NCI-H1048 (cell line): ENCODE measurements at regions not wholly inside any gene's neighbourhood (a gene's known extent, or its start where the extent isn't known, plus 50 kb on each side); places are given as distances from the start of the nearest gene placed in this dataset.
"Not testable (repeated sequence)": the region's sequence is repeated elsewhere in the genome, so short reads cannot be mapped to it uniquely, and the experiment has no call there.

Source experiments
- DNase-seq: peaks from one replicate; lab custom pipeline; 2025; lab: John Stamatoyannopoulos, UW

DNA sequence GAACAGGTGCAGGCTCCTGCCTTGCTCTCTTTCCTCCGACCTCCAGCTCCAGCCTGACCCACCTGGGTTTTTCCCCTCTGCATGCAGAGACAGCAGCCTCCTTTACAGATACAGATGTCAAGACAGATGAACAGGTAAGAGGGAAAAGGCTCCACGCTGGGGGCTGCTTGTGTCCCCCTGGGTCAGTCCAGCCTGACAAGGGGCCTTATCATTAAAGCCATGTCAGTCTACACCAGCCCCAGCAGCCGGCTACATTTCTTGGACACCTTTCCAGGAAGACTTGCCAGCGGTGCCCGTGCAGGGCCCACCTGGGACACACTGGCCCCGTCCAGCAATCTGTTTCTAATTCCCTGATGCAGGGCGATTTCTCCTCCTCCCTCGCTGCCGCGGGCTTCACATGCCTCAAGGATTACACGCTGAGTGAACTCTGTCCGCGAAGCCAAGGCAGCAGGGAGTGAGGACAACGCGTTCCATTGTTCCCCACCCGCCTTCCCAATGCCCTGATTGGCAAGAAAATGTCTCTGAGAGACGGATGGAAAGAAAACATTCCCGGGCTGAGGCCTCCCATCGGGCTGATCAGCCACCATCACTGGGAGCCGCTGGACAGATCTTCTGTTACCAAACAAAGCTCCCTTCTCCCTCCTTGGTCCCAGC is 184.7 kb downstream of the C16orf95 start:
- DNase-seq = no peak

DNA sequence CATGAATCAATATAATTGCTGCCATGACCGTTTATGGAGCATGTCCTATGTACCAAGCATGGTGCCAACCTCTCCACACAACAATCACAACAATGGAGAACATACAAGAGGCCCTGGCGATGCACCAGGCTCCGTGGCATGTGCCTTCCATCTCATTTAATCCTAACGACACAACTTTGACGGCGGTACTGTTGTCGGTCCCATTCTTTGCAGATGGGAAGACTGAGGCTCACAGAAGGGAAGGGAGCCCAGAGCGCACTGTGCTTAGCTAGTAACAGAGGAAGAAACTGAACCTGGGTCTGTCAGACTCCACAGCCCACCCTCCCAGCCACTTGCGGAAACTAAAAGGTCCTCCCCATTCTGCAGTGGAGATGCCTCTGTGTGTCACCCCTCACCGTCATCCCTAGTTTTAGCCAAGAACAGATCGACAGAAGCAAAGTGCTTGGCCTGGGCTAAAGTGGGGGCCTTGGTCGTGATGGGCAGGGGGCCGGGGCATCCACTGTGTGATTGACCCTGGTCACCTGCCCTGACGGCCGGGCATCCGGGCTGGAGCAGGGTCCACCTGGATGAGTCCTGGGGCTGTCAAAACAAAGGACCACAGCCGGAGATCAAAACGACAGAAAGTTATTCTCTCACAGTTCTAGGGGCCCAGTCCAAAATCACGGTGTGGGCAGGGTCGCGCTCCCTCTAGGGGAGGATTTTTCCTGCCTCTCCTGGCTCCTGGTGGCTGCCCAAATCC is 183.9 kb downstream of the C16orf95 start:
- DNase-seq = no peak

DNA sequence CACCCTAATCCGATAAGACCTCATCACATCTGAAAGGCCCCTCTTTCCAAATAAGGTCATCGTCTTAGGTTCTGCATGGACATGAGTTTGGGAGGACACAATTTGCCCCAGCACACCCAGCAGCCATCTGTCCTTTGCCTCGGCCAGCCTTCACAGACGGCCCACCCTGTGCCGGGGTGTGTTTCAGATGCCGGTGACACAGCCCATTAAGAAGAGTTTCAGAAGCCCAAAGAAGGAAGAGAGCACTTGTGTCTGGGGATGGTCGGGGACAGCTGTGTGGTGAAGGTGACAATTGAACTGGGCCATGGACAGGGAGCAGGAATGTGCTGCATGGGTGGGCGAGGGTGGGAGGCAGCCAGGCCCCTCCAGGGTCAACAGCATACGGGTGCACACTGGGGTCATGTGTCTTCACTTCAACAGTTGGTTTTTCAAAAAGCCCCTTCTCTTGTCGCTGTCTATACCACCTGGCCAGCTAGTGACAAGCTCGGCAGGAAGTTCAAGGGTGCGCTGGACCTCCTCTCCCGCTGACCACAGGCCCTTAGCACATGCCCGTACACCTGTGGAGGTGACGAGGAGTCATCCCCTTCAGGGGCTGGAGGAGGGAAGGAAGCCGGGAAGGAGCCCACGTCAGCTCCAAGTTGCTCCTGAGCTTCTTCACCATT is 183.1 kb downstream of the C16orf95 start:
- DNase-seq = no peak

DNA sequence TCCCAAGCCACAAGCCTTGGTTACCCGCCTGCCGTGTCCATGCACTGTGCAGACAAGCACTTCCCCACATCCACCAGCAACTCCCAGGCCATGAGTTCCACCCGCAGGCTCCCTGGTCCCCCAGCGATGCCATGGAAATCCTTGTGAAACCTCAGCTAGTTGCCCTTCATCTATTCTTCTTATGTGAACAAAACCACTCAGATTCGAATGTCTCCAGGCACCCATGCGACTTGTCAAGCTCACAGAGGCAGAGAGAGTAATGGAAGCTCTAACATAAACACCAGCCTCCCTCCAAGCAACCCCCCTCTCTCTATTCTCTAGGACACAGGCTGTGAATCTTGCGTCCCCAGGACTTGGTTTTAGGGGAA is 182.6 kb downstream of the C16orf95 start:
- DNase-seq = no peak

- no peak for DNase-seq
Measured at GRCh38 chr16:87135246-87136030, 181.8 kb downstream of the C16orf95 start.

- no peak for DNase-seq
Measured at GRCh38 chr16:87138316-87138715, 178.9 kb downstream of the C16orf95 start.

GRCh38 chr16:87138738-87139267 is 178.4 kb downstream of the C16orf95 start:
- no peak for DNase-seq

DNA sequence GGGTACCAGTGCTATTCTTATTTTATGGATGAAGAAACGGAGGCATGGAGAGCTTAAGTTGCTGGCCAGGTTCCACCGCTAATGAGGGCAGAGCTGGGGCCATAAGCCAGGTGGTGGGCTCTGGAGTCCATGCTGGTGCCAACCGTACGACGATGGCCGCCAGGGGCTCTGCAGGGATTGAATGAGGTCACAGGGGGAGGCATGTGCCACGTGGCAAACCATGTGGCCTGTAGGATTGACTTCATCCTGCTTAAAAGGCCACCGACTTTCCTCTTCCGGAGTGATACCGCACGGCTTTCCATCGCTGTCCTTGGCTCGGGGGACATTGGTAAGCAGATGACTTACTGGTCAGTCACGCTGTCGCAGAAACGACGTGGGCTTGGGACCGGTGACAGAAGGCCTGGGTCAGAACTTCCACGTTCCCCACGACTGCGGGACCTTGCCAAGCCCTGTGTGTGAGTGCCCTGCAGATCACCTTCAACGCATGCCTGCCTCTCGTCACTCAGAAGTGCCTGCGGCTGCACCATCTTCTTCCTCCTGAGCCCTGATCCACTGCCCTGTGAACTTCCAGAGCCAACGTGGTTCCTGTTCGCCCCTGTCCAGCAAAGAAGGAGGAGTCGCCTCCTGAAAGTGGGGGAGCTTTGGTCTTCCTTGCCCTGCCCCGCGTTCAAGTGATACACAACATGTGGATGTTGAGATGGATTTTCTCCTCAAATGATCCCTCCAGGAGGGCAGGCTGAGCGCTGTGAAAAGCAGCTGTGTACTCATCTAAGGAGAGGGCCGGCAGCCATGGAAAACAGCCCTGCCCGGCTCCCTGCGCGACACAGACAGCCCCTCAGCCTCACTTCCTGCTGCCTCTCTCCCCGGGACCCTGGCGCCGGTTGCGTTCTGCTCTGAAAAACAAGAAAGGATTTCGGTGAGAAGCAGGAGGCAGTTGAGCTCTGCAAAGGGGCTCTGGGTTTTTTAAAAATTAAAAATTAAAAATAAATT is 176.7 kb downstream of the C16orf95 start:
- DNase-seq = no peak

DNA sequence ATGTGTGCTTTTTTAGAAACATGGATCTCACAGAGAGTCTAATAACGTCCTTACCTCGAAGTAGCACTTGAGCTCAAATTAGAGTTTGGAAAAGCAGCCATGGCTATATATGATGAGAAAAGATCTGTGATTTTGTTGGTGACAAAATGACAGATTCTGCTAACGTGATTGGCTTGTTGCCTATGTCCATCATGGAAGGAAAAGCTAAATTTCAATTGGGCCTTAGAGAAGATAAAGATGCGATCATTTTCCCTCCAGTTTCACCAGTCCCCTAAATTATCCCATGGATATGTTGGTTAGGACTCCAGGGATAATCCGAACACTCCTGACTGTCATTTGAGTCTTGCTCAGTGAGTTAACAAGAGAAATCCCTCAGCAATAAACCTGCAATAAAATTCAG is 175.8 kb downstream of the C16orf95 start:
- no peak for DNase-seq

DNA sequence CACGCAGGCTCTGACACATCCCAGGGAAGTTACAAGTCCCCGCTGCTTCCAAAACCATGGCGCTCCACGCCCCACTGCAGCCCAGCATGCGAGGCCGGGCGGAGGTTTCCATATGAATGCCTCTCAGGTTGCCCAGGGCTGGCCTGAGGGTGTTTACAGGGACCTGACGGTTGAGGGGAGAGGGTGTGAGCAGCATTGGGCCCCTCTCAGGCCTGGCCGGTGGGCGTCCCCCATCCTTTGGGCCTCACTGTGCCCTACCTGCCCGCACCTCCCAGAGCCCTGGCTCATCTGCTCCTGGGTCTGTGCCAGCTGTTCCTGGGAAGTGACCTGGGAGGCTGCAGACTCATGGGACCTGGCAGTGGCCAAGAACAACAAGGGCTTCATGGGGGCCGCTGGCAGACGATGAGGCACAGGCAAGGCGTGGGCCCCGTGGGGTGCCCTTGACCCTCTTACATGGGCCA is 173.5 kb downstream of the C16orf95 start:
- DNase-seq = no peak

DNA sequence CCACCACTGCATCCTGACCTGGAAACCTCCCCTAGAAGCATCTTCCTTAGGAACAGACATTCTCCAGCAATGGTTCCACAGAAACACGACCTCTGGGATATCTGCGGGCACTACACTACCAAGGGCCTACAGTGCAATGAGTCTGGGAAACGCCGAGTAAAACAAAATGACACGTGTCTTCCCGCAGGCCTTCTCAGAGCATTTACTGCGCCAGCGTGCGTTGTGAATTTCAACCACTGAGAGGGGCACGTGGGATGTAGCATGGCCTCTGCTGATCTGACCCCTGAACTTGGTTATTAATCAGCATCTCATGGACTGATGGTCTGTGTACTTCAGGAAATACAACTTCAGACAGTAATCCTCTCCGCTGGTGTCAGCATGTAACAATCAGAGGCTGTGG is 173.0 kb downstream of the C16orf95 start:
- DNase-seq = no peak

GRCh38 chr16:87145181-87146176 is 171.7 kb downstream of the C16orf95 start:
- DNase-seq = no peak

DNA sequence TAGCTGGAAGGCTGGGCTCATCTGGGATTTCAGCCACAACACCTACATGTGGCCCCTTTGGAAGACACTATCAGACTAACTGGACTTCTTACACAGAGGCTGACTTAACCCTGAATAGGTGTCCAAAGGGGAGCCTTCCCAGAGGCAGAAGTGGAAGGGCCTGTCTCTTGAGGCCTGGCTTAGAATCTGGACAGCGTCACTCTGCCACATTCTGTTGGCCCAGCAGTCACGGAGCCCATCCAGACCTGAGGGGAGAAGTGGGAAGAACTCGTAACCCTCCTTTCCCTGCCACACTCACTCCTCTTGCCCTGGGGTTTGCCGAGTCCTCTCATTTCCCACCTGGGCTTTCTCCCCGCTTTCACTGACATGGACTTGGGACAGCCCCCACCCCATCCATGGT is 170.5 kb downstream of the C16orf95 start:
- no peak for DNase-seq

DNA sequence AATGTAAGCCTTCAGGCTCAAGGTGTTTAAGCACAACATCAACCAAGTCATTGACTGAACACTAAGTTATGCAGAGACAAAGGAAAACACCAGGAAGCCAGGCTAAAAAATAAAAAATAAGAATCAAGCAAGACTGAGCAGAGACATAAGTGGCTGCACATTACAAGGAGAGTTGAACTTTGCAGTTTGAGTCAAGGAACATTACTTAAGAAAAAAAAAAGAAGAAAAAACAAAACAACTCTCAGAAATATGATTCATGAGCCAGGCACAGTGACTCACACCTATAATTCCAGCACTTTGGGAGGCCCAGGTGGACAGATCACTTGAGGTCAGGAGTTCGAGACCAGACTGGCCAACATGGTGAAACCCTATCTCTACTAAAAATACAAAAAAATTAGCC is 168.1 kb downstream of the C16orf95 start:
- no peak for DNase-seq

GRCh38 chr16:87150262-87150661 is 166.9 kb downstream of the C16orf95 start:
- DNase-seq = no peak

DNA sequence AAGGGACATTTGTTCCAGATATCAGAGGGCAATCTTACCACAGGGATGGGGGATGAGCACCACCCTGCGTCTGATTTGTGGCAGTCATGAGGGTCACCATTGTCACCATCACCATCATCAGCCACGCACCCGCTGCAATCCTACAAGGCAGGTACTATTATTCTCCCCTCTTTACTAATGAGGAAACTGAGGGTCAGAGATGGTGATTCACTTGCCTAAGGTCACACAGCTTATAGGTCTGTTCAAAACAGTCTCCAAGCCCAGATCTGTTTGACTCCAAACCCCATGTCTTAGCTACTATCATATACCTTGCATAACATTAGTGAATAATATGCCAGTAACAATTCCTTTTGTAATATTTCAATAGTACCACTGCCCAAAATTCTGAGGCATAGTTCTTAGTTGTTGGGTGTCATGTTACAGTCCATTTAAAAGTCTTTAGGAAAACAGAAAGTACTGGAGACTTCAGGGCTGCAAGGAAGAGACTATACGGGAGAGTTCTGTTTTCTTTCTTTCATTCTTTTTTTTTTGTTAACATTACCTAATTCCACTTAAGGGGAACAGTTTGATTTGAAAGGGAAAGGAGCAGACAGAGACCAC is 166.4 kb downstream of the C16orf95 start:
- DNase-seq = no peak

DNA sequence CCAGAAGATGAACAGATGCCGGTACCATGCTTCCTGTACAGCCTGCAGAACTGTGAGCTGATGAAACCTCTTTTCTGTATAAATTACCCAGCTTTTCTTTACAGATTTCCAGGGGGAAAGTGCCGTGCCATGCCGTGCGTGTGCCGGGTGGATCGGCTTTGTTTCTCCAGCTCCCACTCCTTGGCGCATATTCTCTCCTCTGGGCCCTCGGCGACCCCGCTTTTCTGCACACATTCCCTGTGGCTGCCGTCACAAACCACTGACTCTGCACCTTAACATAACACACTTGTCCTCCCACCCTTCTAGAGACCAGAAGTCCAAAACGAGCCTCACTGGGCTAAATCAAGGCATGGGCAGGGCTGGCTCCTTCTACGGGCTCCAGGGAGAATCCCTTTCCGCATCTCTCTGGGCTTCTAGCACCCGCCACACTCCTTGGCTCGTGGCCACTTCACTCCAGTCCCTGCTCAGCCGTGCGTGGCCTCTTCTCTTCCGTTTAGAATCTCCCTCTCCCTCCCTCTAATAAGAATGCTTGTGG is 164.9 kb downstream of the C16orf95 start:
- DNase-seq = no peak

GRCh38 chr16:87153326-87153725 is 163.9 kb downstream of the C16orf95 start:
- DNase-seq = no peak

DNA sequence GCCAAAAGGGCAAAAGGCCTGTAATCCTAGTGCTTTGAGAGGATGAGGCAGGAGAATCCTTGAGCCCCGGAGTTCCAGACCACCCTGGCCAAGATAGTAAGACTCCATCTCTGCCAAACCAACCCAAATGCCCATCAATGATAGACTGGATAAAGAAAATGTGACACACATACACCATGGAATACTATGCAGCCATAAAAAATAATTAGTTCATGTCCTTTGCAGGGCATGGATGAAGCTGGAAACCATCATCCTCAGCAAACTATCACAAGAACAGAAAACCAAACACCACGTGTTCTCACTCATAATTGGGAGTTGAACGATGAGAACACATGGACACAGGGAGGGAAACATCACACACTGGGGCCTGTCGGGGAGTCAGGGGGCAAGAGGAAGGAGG is 161.9 kb downstream of the C16orf95 start:
- not testable (repeated sequence) for DNase-seq
